ENCODE measurements at regions not wholly inside any gene's neighbourhood (a gene's known extent, or its start where the extent isn't known, plus 50 kb on each side); places are given as distances from the start of the nearest gene placed in this dataset.
"Not testable (repeated sequence)": the region's sequence is repeated elsewhere in the genome, so short reads cannot be mapped to it uniquely, and the experiment has no call there.

- Histone ChIP-seq H3K9me3 (ENCODE audit: control insufficient read depth in 1 of 2, low read length in 2 of 2) (no peaks in the 10 kb centered on the region), H3K4me1 (ENCODE audit: insufficient read depth, low read length) (no peaks in the 10 kb centered on the region), H3K4me3 (ENCODE audit: low read length in 2 of 2) (no peak overlapping the region), H3K27ac (ENCODE audit: low read depth, low read length) (no peak overlapping the region), H3K27me3 (ENCODE audit: insufficient read depth, low read length) (no peaks in the 10 kb centered on the region), H3K36me3 (ENCODE audit: insufficient read depth, low read length) (no peaks in the 10 kb centered on the region)
- H3K4me3 Mint-ChIP-seq: no peak overlapping the region
- H3K4me1 Mint-ChIP-seq: no peaks in the 10 kb centered on the region
- no peaks in the 10 kb centered on the region for H3K27me3 Mint-ChIP-seq
- H3K9me3 Mint-ChIP-seq: peaks cover 0 to 3% (median 0%) of the 10 kb centered on the region in 8 donors
- H3K27ac Mint-ChIP-seq: no peak overlapping the region
- H3K36me3 Mint-ChIP-seq: no peaks in the 10 kb centered on the region
- intact Hi-C loops (cut with micrococcal nuclease): no loop called here
- DNase-seq: no peak
- ChIA-PET CTCF (ENCODE audit: partially characterized antibody) (no interaction called here), POLR2A (ENCODE audit: partially characterized antibody) (no interaction called here)
Measured at GRCh38 chr12:71282020-71282419, 124.2 kb upstream of the TSPAN8 start.

- POLR2A ChIA-PET (ENCODE audit: partially characterized antibody): no interaction called here
- Mint-ChIP-seq H3K4me1 (no peaks in the 10 kb centered on the region), H3K9me3 (peaks cover 0 to 3% (median 0%) of the 10 kb centered on the region in 8 donors), H3K4me3 (no peak overlapping the region), H3K36me3 (no peaks in the 10 kb centered on the region), H3K27me3 (no peaks in the 10 kb centered on the region), H3K27ac (no peak overlapping the region)
- no peak for DNase-seq
- no peaks in the 10 kb centered on the region for H3K4me1 ChIP-seq (ENCODE audit: insufficient read depth, low read length)
- intact Hi-C loops (cut with micrococcal nuclease): no loop called here
- no peak overlapping the region for H3K27ac ChIP-seq (ENCODE audit: low read depth, low read length)
- H3K4me3 ChIP-seq (ENCODE audit: low read length in 2 of 2): no peak overlapping the region
- H3K9me3 ChIP-seq (ENCODE audit: control insufficient read depth in 1 of 2, low read length in 2 of 2): no peaks in the 10 kb centered on the region
- CTCF ChIA-PET (ENCODE audit: partially characterized antibody): no interaction called here
- no peaks in the 10 kb centered on the region for H3K36me3 ChIP-seq (ENCODE audit: insufficient read depth, low read length)
- no peaks in the 10 kb centered on the region for H3K27me3 ChIP-seq (ENCODE audit: insufficient read depth, low read length)
Measured at GRCh38 chr12:71281425-71281824, 123.6 kb upstream of the TSPAN8 start.

GRCh38 chr12:71277866-71278265 is 120.1 kb upstream of the TSPAN8 start:
- Histone ChIP-seq H3K4me3 (ENCODE audit: low read length in 2 of 2) (no peak overlapping the region), H3K9me3 (ENCODE audit: control insufficient read depth in 1 of 2, low read length in 2 of 2) (no peaks in the 10 kb centered on the region), H3K4me1 (ENCODE audit: insufficient read depth, low read length) (no peaks in the 10 kb centered on the region), H3K27ac (ENCODE audit: low read depth, low read length) (no peak overlapping the region), H3K36me3 (ENCODE audit: insufficient read depth, low read length) (no peaks in the 10 kb centered on the region), H3K27me3 (ENCODE audit: insufficient read depth, low read length) (no peaks in the 10 kb centered on the region)
- ChIA-PET POLR2A (ENCODE audit: partially characterized antibody) (no interaction called here), CTCF (ENCODE audit: partially characterized antibody) (no interaction called here)
- Mint-ChIP-seq H3K27ac (no peak overlapping the region), H3K36me3 (no peaks in the 10 kb centered on the region), H3K9me3 (no peaks in the 10 kb centered on the region), H3K27me3 (no peaks in the 10 kb centered on the region), H3K4me1 (no peaks in the 10 kb centered on the region), H3K4me3 (no peak overlapping the region)
- intact Hi-C loops (cut with micrococcal nuclease): no loop called here
- DNase-seq: no peak

GRCh38 chr12:71276541-71276940 is 118.7 kb upstream of the TSPAN8 start:
- H3K27ac ChIP-seq (ENCODE audit: low read depth, low read length): no peak overlapping the region
- Mint-ChIP-seq H3K27me3 (no peaks in the 10 kb centered on the region), H3K4me3 (no peak overlapping the region), H3K36me3 (no peaks in the 10 kb centered on the region), H3K4me1 (no peaks in the 10 kb centered on the region), H3K9me3 (peaks cover 0 to 5% (median 0%) of the 10 kb centered on the region in 8 donors), H3K27ac (no peak overlapping the region)
- ChIA-PET POLR2A (ENCODE audit: partially characterized antibody) (no interaction called here), CTCF (ENCODE audit: partially characterized antibody) (no interaction called here)
- no peak overlapping the region for H3K4me3 ChIP-seq (ENCODE audit: low read length in 2 of 2)
- no peaks in the 10 kb centered on the region for H3K27me3 ChIP-seq (ENCODE audit: insufficient read depth, low read length)
- no peak for DNase-seq
- intact Hi-C loops (cut with micrococcal nuclease): no loop called here
- H3K9me3 ChIP-seq (ENCODE audit: control insufficient read depth in 1 of 2, low read length in 2 of 2): no peaks in the 10 kb centered on the region
- no peaks in the 10 kb centered on the region for H3K4me1 ChIP-seq (ENCODE audit: insufficient read depth, low read length)
- H3K36me3 ChIP-seq (ENCODE audit: insufficient read depth, low read length): no peaks in the 10 kb centered on the region

- POLR2A ChIA-PET (ENCODE audit: partially characterized antibody); H3K4me1 Mint-ChIP-seq; CTCF ChIA-PET (ENCODE audit: partially characterized antibody): not testable (repeated sequence)
Measured at GRCh38 chr12:71270794-71271193, 113.0 kb upstream of the TSPAN8 start.

GRCh38 chr12:71270057-71270456 is 112.3 kb upstream of the TSPAN8 start:
- no peaks in the 10 kb centered on the region for H3K4me1 ChIP-seq (ENCODE audit: insufficient read depth, low read length)
- no peaks in the 10 kb centered on the region for H3K4me1 Mint-ChIP-seq

More at GRCh38 chr12:71270794-71271193, 113.0 kb upstream of the TSPAN8 start:
- H3K27me3 Mint-ChIP-seq; DNase-seq; H3K4me3 ChIP-seq (ENCODE audit: low read length in 2 of 2); H3K27ac Mint-ChIP-seq; H3K27me3 ChIP-seq (ENCODE audit: insufficient read depth, low read length); H3K9me3 ChIP-seq (ENCODE audit: control insufficient read depth in 1 of 2, low read length in 2 of 2); H3K4me3 Mint-ChIP-seq; H3K4me1 ChIP-seq (ENCODE audit: insufficient read depth, low read length); intact Hi-C loops (cut with micrococcal nuclease); H3K36me3 Mint-ChIP-seq; H3K27ac ChIP-seq (ENCODE audit: low read depth, low read length); H3K9me3 Mint-ChIP-seq; H3K36me3 ChIP-seq (ENCODE audit: insufficient read depth, low read length): not testable (repeated sequence)

GRCh38 chr12:71269281-71269598 is 111.4 kb upstream of the TSPAN8 start:
- intact Hi-C loops (cut with micrococcal nuclease): no loop called here
- POLR2A ChIA-PET (ENCODE audit: partially characterized antibody): no interaction called here

More at GRCh38 chr12:71270057-71270456, 112.3 kb upstream of the TSPAN8 start:
- Histone ChIP-seq H3K9me3 (ENCODE audit: control insufficient read depth in 1 of 2, low read length in 2 of 2) (no peaks in the 10 kb centered on the region), H3K4me3 (ENCODE audit: low read length in 2 of 2) (no peak overlapping the region), H3K27me3 (ENCODE audit: insufficient read depth, low read length) (no peaks in the 10 kb centered on the region), H3K27ac (ENCODE audit: low read depth, low read length) (no peak overlapping the region), H3K36me3 (ENCODE audit: insufficient read depth, low read length) (no peaks in the 10 kb centered on the region)
- Mint-ChIP-seq H3K27ac (no peak overlapping the region), H3K4me3 (no peak overlapping the region), H3K27me3 (no peaks in the 10 kb centered on the region), H3K9me3 (peaks cover 0 to 9% (median 1%) of the 10 kb centered on the region in 8 donors), H3K36me3 (no peaks in the 10 kb centered on the region)
- DNase-seq: no peak
- CTCF ChIA-PET (ENCODE audit: partially characterized antibody): no interaction called here
- POLR2A ChIA-PET (ENCODE audit: partially characterized antibody): no interaction called here
- intact Hi-C loops (cut with micrococcal nuclease): no loop called here

GRCh38 chr12:71268598-71269280 is 110.9 kb upstream of the TSPAN8 start:
- H3K4me1 ChIP-seq (ENCODE audit: insufficient read depth, low read length): no peaks in the 10 kb centered on the region
- no peaks in the 10 kb centered on the region for H3K27me3 Mint-ChIP-seq
- H3K36me3 Mint-ChIP-seq: no peaks in the 10 kb centered on the region
- CTCF ChIA-PET (ENCODE audit: partially characterized antibody): no interaction called here
- H3K27ac Mint-ChIP-seq: no peak overlapping the region
- no peak overlapping the region for H3K4me3 Mint-ChIP-seq
- no peaks in the 10 kb centered on the region for H3K4me1 Mint-ChIP-seq
- no peaks in the 10 kb centered on the region for H3K9me3 ChIP-seq (ENCODE audit: control insufficient read depth in 1 of 2, low read length in 2 of 2)
- H3K27me3 ChIP-seq (ENCODE audit: insufficient read depth, low read length): no peaks in the 10 kb centered on the region
- intact Hi-C loops (cut with micrococcal nuclease): no loop called here
- no peak for DNase-seq
- H3K9me3 Mint-ChIP-seq: peaks cover 0 to 9% (median 3%) of the 10 kb centered on the region in 8 donors
- POLR2A ChIA-PET (ENCODE audit: partially characterized antibody): no interaction called here
- no peaks in the 10 kb centered on the region for H3K36me3 ChIP-seq (ENCODE audit: insufficient read depth, low read length)
- H3K27ac ChIP-seq (ENCODE audit: low read depth, low read length): no peak overlapping the region
- H3K4me3 ChIP-seq (ENCODE audit: low read length in 2 of 2): no peak overlapping the region

More at GRCh38 chr12:71269281-71269598, 111.4 kb upstream of the TSPAN8 start:
- Mint-ChIP-seq H3K27me3 (no peaks in the 10 kb centered on the region), H3K36me3 (no peaks in the 10 kb centered on the region), H3K4me3 (no peak overlapping the region), H3K4me1 (no peaks in the 10 kb centered on the region), H3K9me3 (peaks cover 0 to 9% (median 3%) of the 10 kb centered on the region in 8 donors), H3K27ac (no peak overlapping the region)
- H3K36me3 ChIP-seq (ENCODE audit: insufficient read depth, low read length): no peaks in the 10 kb centered on the region
- H3K27ac ChIP-seq (ENCODE audit: low read depth, low read length): no peak overlapping the region
- H3K27me3 ChIP-seq (ENCODE audit: insufficient read depth, low read length): no peaks in the 10 kb centered on the region
- no peaks in the 10 kb centered on the region for H3K4me1 ChIP-seq (ENCODE audit: insufficient read depth, low read length)
- CTCF ChIA-PET (ENCODE audit: partially characterized antibody): no interaction called here
- DNase-seq: no peak
- no peak overlapping the region for H3K4me3 ChIP-seq (ENCODE audit: low read length in 2 of 2)
- H3K9me3 ChIP-seq (ENCODE audit: control insufficient read depth in 1 of 2, low read length in 2 of 2): no peaks in the 10 kb centered on the region

Measured in CD4-positive, alpha-beta memory T cell (primary cell).